HG03064 (cell line): ENCODE measurements at regions not wholly inside any gene's neighbourhood (a gene's known extent, or its start where the extent isn't known, plus 50 kb on each side); places are given as distances from the start of the nearest gene placed in this dataset.
"Not testable (repeated sequence)": the region's sequence is repeated elsewhere in the genome, so short reads cannot be mapped to it uniquely, and the experiment has no call there.

ENCODE experiments used
- ATAC-seq: cut with Tn5 transposase; IDR thresholded peaks from one replicate; pipeline ENCODE4 v1.9.1; 2021; ENCODE audit warnings: low read depth; ENCODE audit not compliant: unreplicated experiment

GRCh38 chr14:55843718-55844403 lies 263.9 kb downstream of the KTN1 start:
- no peak for ATAC-seq

DNA sequence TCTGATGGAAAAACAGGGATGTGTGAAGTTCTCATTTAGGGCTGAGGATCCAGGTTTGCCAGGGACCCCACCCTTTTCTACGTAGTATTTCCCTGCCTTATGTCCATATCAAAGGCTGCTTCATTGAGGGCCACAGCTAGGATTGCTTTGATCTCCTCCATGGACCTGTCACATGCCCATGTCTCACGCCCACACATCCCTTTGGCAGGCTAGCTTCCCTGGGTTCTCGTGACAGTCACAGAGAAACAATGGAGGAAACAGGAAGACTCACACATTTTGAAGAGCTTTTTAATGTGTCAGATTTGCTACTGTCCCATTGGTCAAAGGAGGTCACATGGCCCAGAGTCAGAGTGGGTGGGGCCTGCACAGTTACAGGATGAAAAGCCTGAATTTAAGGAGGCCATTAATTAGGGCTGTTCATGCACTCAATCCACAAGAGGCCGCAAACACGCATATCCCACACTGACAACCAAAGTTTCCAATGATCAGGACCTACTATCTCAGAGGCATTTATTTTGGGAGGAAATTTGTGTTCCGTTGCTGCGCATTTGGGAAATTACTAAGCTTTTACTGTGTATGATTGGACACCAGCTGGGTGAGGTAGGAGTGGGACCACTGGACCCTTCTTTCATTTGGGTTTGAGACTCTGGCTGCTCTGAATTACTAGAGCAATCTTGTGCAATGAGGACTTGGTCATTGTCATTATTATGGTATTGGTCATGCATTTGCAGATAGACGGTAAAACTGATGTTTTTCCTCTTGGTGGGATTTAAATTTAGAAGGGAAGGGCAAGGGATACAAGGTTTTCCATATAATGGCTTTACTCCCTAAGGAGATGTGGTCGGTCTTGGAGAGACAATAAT lies 266.2 kb downstream of the KTN1 start:
- ATAC-seq, result no peak

GRCh38 chr14:55846826-55847446 lies 266.9 kb downstream of the KTN1 start:
- no peak for ATAC-seq

- ATAC-seq, result no peak
Measured at GRCh38 chr14:55847766-55848165, 267.8 kb downstream of the KTN1 start.

DNA sequence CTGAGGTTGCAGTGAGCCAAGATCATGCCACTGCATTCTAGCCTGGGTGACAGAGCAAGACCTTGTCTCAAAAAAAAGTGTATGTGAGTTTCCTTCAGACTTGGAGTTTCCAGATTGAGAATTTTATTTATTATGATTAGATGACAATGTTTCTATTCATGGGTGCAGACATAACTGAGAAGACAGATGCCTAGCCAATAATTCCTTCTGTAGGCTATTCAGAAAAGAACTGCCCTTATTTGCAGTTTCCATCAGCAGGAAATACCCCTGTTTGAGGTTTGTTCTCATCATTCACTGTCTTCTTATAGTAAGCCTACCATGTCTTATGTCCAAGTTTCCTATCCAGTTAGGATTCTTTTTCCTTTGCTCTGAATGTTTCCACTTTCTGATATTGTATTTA lies 269.0 kb downstream of the KTN1 start:
- ATAC-seq, result no peak

- ATAC-seq, result no peak
Measured at GRCh38 chr14:55849833-55850232, 268.4 kb upstream of the PELI2 start.

GRCh38 chr14:55850825-55851241 lies 267.4 kb upstream of the PELI2 start:
- no peak for ATAC-seq

- ATAC-seq, result no peak
Measured at GRCh38 chr14:55851301-55851700, 266.9 kb upstream of the PELI2 start.

- ATAC-seq, result no peak
Measured at GRCh38 chr14:55851961-55852360, 266.2 kb upstream of the PELI2 start.

GRCh38 chr14:55855751-55856150 lies 262.5 kb upstream of the PELI2 start:
- ATAC-seq, result no peak

DNA sequence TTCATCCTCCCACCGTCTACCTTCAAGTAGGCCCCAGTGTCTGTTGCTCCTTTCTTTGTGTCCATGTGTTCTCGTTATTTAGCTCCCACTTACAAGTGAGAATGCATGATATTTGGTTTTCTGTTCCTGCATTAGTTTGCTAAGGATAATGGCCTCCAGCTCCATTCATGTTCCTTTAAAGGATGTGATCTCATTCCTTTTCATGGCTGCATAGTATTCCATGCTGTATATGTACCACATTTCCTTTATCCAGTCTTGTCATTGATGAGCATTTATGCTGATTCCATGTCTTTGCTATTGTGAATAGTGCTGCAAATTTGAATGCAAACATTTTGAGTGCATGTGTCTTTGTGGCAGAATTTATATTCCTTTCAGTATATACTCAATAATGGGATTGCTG lies 259.6 kb upstream of the PELI2 start:
- ATAC-seq, result no peak

DNA sequence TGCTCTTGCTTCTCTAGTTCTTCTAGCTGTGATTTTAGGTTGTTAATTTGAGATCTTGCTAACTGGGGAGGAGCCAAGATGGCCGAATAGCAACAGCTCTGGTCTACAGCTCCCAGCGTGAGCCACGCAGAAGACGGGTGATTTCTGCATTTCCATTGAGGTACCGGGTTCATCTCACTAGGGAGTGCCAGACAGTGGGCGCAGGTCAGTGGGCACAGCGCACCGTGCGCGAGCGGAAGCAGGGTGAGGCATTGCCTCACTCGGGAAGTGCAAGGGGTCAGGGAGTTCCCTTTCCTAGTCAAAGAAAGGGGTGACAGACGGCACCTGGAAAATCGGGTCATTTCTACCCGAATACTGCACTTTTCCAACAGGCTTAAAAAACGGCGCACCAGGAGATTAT lies 256.6 kb upstream of the PELI2 start:
- ATAC-seq, result not testable (repeated sequence)

- ATAC-seq, result no peak
Measured at GRCh38 chr14:55864890-55865655, 253.1 kb upstream of the PELI2 start.

- ATAC-seq, result no peak
Measured at GRCh38 chr14:55867311-55867710, 250.9 kb upstream of the PELI2 start.

- no peak for ATAC-seq
Measured at GRCh38 chr14:55867719-55868118, 250.5 kb upstream of the PELI2 start.

DNA sequence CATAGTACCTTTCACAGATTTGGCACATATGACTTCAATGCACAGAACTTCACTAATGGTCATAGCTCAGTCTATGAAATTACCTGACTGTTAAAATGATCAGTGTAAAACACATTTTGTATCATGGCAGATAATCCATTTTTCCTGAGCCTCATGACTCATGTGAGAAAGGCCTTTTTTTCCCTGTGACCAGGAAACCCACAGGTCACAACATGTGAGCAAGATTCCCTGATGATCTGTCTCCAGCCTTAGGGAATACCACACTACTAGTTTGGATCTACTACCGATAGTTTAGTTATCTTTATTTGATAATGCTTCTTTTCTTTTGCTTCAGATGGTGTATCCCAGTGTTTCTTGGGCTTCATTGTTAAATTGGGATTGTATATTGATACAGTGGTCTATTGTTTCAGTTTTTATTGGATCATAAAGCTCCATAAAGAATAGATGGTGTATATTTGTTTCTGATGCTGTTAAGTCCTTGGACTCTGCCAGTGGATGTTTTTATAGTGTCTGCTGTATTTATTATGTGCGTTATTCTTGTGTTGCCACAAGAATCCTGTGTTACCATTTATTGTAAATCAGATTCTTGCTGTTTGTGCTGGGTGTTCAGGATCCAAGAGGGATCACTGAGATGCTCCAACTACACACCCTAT lies 248.7 kb upstream of the PELI2 start:
- ATAC-seq, result no peak

- ATAC-seq, result no peak
Measured at GRCh38 chr14:55873169-55873568, 245.0 kb upstream of the PELI2 start.

DNA sequence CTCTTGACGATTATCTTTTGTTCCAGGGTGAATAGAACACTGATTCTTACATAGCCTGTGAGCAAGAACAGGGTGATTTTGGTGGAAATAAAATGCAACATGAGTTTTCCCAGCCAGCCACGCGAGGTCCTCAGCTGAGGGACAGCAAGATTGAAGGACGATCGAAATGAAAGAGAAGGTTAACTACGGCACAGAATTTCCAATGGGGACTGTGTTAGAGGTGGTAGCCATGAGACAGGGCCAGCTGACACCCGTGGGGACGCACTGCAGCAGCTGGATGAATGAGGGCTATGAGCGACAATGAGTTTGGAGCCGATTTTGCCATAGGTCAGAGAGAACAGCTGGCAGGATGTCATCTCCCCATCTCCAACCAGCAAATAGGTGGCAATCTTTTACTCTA lies 243.4 kb upstream of the PELI2 start:
- no peak for ATAC-seq

GRCh38 chr14:55877942-55878341 lies 240.3 kb upstream of the PELI2 start:
- no peak for ATAC-seq

DNA sequence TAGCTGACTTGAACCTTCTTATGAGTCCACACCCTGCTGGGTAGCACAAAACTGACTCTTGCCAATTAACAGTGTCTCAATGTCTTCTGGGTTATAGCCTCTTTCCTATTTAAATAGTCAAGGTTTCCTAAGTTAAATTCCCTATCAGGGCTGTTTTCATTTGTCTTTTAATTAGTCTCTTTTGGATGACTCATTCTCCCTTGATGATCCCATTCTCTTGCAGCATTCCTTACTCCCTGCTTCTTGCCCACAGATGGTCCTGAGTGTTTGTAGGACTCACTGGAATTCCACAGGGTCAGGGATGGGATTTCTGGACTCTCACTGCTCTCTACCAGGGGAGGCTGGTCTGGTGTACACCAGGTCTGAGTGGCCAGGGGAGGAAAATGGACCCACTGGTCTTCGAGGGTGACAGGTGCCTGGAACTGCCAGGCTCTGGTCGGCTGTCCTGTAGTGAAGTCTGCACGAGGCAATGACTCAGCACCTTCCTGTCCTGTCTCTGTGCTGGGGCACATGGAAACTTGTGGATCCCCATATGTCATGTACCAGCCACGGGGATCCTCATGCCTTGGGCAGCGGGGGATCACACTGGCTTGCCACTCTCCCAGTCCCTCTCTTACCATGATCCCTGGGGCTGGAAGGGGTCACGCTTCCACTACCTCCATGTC lies 236.5 kb upstream of the PELI2 start:
- ATAC-seq, result no peak
